ENCODE measurements at regions not wholly inside any gene's neighbourhood (a gene's known extent, or its start where the extent isn't known, plus 50 kb on each side); places are given as distances from the start of the nearest gene placed in this dataset.
"Not testable (repeated sequence)": the region's sequence is repeated elsewhere in the genome, so short reads cannot be mapped to it uniquely, and the experiment has no call there.

- TF ChIP-seq CTCF (IDR thresholded peaks at IDR 0.05) = no peak
- ATAC-seq = no peak
- Histone ChIP-seq H3K27me3 (no peaks in the 10 kb centered on the region), H3K9me3 (no peaks in the 10 kb centered on the region), H3K36me3 (no peaks in the 10 kb centered on the region), H3K4me1 (no peaks in the 10 kb centered on the region), H3K27ac (no peak overlapping the region), H3K4me3 (no peak overlapping the region)
- intact Hi-C loops (cut with DNase I) = no loop called here
- DNase-seq = no peak
- 77 to 84% methylated on average over 3 of the region's 3 CpGs for WGBS, 2 donors
Observed at GRCh38 chr15:22735781-22736180, 50.7 kb upstream of the NIPA1 start.

DNA sequence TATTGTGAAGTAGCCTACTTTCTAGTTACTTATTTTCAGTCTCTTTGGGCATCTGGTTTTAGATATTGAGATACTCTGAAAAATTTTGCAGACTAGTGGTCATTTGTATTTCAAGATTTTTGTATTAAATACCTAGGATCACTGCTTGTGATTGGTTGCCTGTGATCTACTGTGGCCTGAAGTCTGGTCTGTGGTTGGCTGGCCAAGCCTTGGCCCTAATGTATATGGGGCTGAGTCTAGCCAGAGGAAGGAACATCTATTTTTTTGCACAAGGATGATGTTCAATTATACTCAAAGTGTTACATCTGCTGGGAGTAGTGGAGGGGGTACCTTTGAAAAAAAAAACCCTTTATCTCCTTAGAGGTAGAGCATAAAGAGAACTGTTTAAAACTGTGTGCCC is 50.2 kb upstream of the NIPA1 start:
- H3K27me3 ChIP-seq; H3K27ac ChIP-seq; H3K4me1 ChIP-seq; intact Hi-C loops (cut with DNase I); H3K4me3 ChIP-seq; H3K9me3 ChIP-seq; DNase-seq; ATAC-seq; H3K36me3 ChIP-seq: not testable (repeated sequence)

Data from heart right ventricle (tissue), 16 donors.